Neural cell (in vitro differentiated cells): ENCODE measurements at regions not wholly inside any gene's neighbourhood (a gene's known extent, or its start where the extent isn't known, plus 50 kb on each side); places are given as distances from the start of the nearest gene placed in this dataset.

Source experiments
- H2AFZ ChIP-seq: fragments of 200-600, 300-800 bp; sonication (generic), shearing (Covaris generic); 2 replicates; pipeline ENCODE4 v1.6.0; 2014; ENCODE audit warnings: low read depth, mild to moderate bottlenecking, antibody characterized with exemption, low read length, moderate library complexity
- H3F3A ChIP-seq: fragments of 200-600 bp; shearing (Covaris generic); 2 replicates; pipeline ENCODE4 v1.6.1; 2016; ENCODE audit warnings: mild to moderate bottlenecking, moderate library complexity, mixed read lengths, antibody characterized with exemption, low read length; ENCODE audit not compliant: insufficient read depth, poor library complexity, severe bottlenecking
- H3K27ac ChIP-seq: fragments of 200-600, 300-800 bp; sonication (generic), shearing (Covaris generic); 2 replicates; pipeline ENCODE4 v1.5.1; 2014; ENCODE audit warnings: mild to moderate bottlenecking, low read length, moderate library complexity
- H3K27me3 ChIP-seq: fragments of 300-800, 200-600 bp; sonication (generic), shearing (Covaris generic); 2 replicates; pipeline ENCODE4 v1.6.0; 2014; ENCODE audit warnings: mild to moderate bottlenecking, low read depth, low read length, moderate library complexity; ENCODE audit not compliant: insufficient read depth
- H3K36me3 ChIP-seq: fragments of 300-800, 200-600 bp; sonication (generic), shearing (Covaris generic); 2 replicates; pipeline ENCODE4 v1.5.1; 2014; ENCODE audit warnings: mild to moderate bottlenecking, antibody characterized with exemption, low read length, moderate library complexity; ENCODE audit not compliant: insufficient read depth
- H3K4me2 ChIP-seq: fragments of 300-800, 200-600 bp; sonication (generic), shearing (Covaris generic); 2 replicates; pipeline ENCODE4 v1.6.0; 2014; ENCODE audit warnings: mild to moderate bottlenecking, low read length
- H3K4me3 ChIP-seq: fragments of 300-800, 200-600 bp; sonication (generic), shearing (Covaris generic); 2 replicates; pipeline ENCODE4 v1.5.1; 2014; ENCODE audit warnings: mild to moderate bottlenecking, low read length, moderate library complexity
- H3K79me2 ChIP-seq: fragments of 200-600 bp; shearing (Covaris generic); replicated peaks from 2 replicates; pipeline ENCODE4 v1.6.0; 2014; ENCODE audit warnings: mild to moderate bottlenecking, low read length, moderate library complexity; ENCODE audit not compliant: insufficient read depth
- H3K9ac ChIP-seq: fragments of 300-800, 200-600 bp; sonication (generic), shearing (Covaris generic); 2 replicates; pipeline ENCODE4 v1.6.1; 2016; ENCODE audit warnings: mild to moderate bottlenecking, low read length, mixed read lengths
- H3K9me2 ChIP-seq: fragments of 200-600 bp; shearing (Covaris generic); 2 replicates; pipeline ENCODE4 v1.6.1; 2016; ENCODE audit warnings: mild to moderate bottlenecking, low read length, mixed read lengths; ENCODE audit not compliant: insufficient read depth
- H3K9me3 ChIP-seq: fragments of 200-600, 300-800 bp; sonication (generic), shearing (Covaris generic); 2 replicates; pipeline ENCODE4 v1.6.1; 2016; ENCODE audit warnings: mild to moderate bottlenecking, mixed run types, low read length, moderate library complexity, mixed read lengths
- H4K20me1 ChIP-seq: fragments of 200-600 bp; shearing (Covaris generic); 2 replicates; pipeline ENCODE4 v1.6.1; 2016; ENCODE audit warnings: mild to moderate bottlenecking, mixed run types; ENCODE audit not compliant: insufficient read depth
- CTCF ChIP-seq: fragments of 450-650 bp; IDR thresholded peaks from 2 replicates; pipeline ENCODE4 v1.5.1; 2014; ENCODE audit warnings: antibody characterized with exemption, mild to moderate bottlenecking, moderate library complexity; ENCODE audit not compliant: poor library complexity, severe bottlenecking
- EP300 ChIP-seq: fragments of 450-650 bp; conservative IDR thresholded peaks from 2 replicates; pipeline ENCODE4 v1.6.1; 2014; ENCODE audit warnings: antibody characterized with exemption, mild to moderate bottlenecking, moderate library complexity; ENCODE audit not compliant: poor library complexity, severe bottlenecking
- EZH2 ChIP-seq: fragments of 200-600, 300-800 bp; shearing (Covaris generic), sonication (generic); IDR thresholded peaks from 2 replicates; pipeline ENCODE4 v1.6.1; 2014; ENCODE audit warnings: antibody characterized with exemption, low read length, borderline replicate concordance, mild to moderate bottlenecking; ENCODE audit not compliant: insufficient read depth, poor library complexity, severe bottlenecking
- MXI1 ChIP-seq: fragments of 450-650 bp; conservative IDR thresholded peaks from 2 replicates; pipeline ENCODE4 v1.6.1; 2014; ENCODE audit warnings: antibody characterized with exemption, mild to moderate bottlenecking; ENCODE audit not compliant: poor library complexity, severe bottlenecking
- POLR2AphosphoS5 ChIP-seq: IDR thresholded peaks from 2 replicates; pipeline ENCODE4 v1.6.1; 2012
- RAD21 ChIP-seq: fragments of 450-650 bp; conservative IDR thresholded peaks from 2 replicates; pipeline ENCODE4 v1.6.1; 2014; ENCODE audit warnings: antibody characterized with exemption, mild to moderate bottlenecking, moderate library complexity
- REST ChIP-seq: IDR thresholded peaks from 2 replicates; pipeline ENCODE4 v1.6.1; 2012; ENCODE audit warnings: borderline replicate concordance
- SMC3 ChIP-seq: fragments of 450-650 bp; conservative IDR thresholded peaks from 2 replicates; pipeline ENCODE4 v1.6.1; 2014; ENCODE audit warnings: antibody characterized with exemption, mild to moderate bottlenecking, moderate library complexity; ENCODE audit not compliant: poor library complexity
- TAF1 ChIP-seq: IDR thresholded peaks from 2 replicates; pipeline ENCODE4 v1.6.1; 2012; ENCODE audit warnings: low read depth

- no peaks in the 10 kb centered on the region for H3K36me3 ChIP-seq
- H3F3A ChIP-seq, result no peaks in the 10 kb centered on the region
- H3K4me2 ChIP-seq, result no peak overlapping the region
- H3K9me2 ChIP-seq, result no peaks in the 10 kb centered on the region
- H2AFZ ChIP-seq, result no peak overlapping the region
- no peak overlapping the region for H3K9ac ChIP-seq
- TF ChIP-seq MXI1 (no peak), RAD21 (no peak), EZH2 (no peak), SMC3 (no peak), EP300 (no peak), CTCF (no peak), POLR2AphosphoS5 (no peak), TAF1 (no peak), REST (no peak)
- no peak overlapping the region for H3K27ac ChIP-seq
- no peaks in the 10 kb centered on the region for H3K27me3 ChIP-seq
- no peaks in the 10 kb centered on the region for H4K20me1 ChIP-seq
- H3K79me2 ChIP-seq, result no peaks in the 10 kb centered on the region
- no peak overlapping the region for H3K4me3 ChIP-seq
- H3K9me3 ChIP-seq, result no peaks in the 10 kb centered on the region
These were observed 180.3 kb downstream of the THBS2 start for GRCh38 chr6:169073311-169073710.

GRCh38 chr6:169072127-169073042 lies 181.3 kb downstream of the THBS2 start:
- H2AFZ ChIP-seq, result no peak overlapping the region
- TF ChIP-seq MXI1, result no peak
- no peak for TF ChIP-seq TAF1
- no peaks in the 10 kb centered on the region for H3F3A ChIP-seq
- H3K9me3 ChIP-seq, result no peaks in the 10 kb centered on the region
- H3K79me2 ChIP-seq, result no peaks in the 10 kb centered on the region
- H3K4me3 ChIP-seq, result no peak overlapping the region
- H3K36me3 ChIP-seq, result no peaks in the 10 kb centered on the region
- no peaks in the 10 kb centered on the region for H4K20me1 ChIP-seq
- no peaks in the 10 kb centered on the region for H3K9me2 ChIP-seq
- H3K9ac ChIP-seq, result no peak overlapping the region
- no peak overlapping the region for H3K27ac ChIP-seq
- no peaks in the 10 kb centered on the region for H3K27me3 ChIP-seq
- no peak overlapping the region for H3K4me2 ChIP-seq
